K562 (cell line): ENCODE measurements at regions not wholly inside any gene's neighbourhood (a gene's known extent, or its start where the extent isn't known, plus 50 kb on each side); places are given as distances from the start of the nearest gene placed in this dataset.

Experiments used
- ATF1 ChIP-seq, 2 experiments: fragments of 450-650 bp in 1 of 2; IDR thresholded peaks; 2 replicates each; pipeline ENCODE4 v1.6.1; 2016; ENCODE audit warnings: missing compliant biosample characterization in 1 of 2, missing genetic modification characterization in 1 of 2
- CBX8 ChIP-seq: fragments of 200-600 bp; sonication (generic); IDR thresholded peaks from 2 replicates; pipeline ENCODE4 v1.6.1; 2012; ENCODE audit warnings: borderline replicate concordance, mixed run types, low read depth, mild to moderate bottlenecking, moderate library complexity, mixed read lengths, low read length, control low read depth, inconsistent platforms; ENCODE audit not compliant: poor library complexity, severe bottlenecking; ENCODE audit errors: extremely low read depth
- CREM ChIP-seq: IDR thresholded peaks from 2 replicates; pipeline ENCODE4 v1.6.1; 2014; ENCODE audit warnings: antibody characterized with exemption, low read depth
- CTCF ChIP-seq, 3 experiments: IDR thresholded peaks in 2 of 3; conservative IDR thresholded peaks in 1 of 3; 2 replicates each; pipeline ENCODE4 v1.5.1; 2011 to 2012; ENCODE audit warnings: low read length in 3 of 3, mild to moderate bottlenecking in 3 of 3, control low read depth in 2 of 3, improper control_type of control experiment in 1 of 3, inconsistent platforms in 1 of 3, low read depth in 1 of 3, mixed read lengths in 1 of 3, moderate library complexity in 1 of 3; ENCODE audit not compliant: insufficient read depth in 2 of 3
- POLR2A ChIP-seq: fragments of 450-650 bp; conservative IDR thresholded peaks from 2 replicates; pipeline ENCODE4 v1.6.1; 2016
- RFX5 ChIP-seq: IDR thresholded peaks from 2 replicates; pipeline ENCODE4 v1.6.1; 2011; ENCODE audit warnings: low read depth, mild to moderate bottlenecking, improper control_type of control experiment, low read length

DNA sequence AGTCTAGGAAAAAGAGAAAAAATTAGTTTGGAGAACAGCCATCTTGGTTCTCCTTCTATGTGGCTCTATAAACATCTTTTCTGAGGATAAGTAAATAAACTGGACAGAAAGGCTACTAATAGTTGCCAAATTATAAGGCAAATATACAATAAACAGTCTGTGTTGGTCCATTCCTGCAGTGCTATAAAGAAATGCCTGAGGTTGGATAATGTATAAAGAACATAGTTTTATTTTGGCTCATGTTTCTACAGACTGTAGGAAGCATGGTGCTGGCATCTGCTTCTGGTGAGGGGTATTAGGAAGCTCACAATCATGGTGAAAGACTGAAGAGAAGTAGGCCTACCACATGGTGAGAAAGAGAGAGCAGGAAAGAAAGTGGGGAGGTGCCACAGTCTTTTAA lies 209.7 kb downstream of the MACC1 start:
- no peak for TF ChIP-seq POLR2A
- TF ChIP-seq CREM = no peak
- TF ChIP-seq ATF1 (CRISPR knock-in tag; IDR thresholded peaks at IDR 0.05) = no peak
- TF ChIP-seq ATF1 (tag; IDR thresholded peaks at IDR 0.05) = no peak
- TF ChIP-seq RFX5 = no peak
- no peak for TF ChIP-seq CTCF (IDR thresholded peaks at IDR 0.05 in 2 of 3, conservative IDR thresholded peaks at IDR 0.05 in 1 of 3; ENCODE audit: insufficient read depth in 2 of 3, low read depth in 1 of 3, low read length in 3 of 3)
- no peak for TF ChIP-seq CBX8
